ENCODE measurements at regions not wholly inside any gene's neighbourhood (a gene's known extent, or its start where the extent isn't known, plus 50 kb on each side); places are given as distances from the start of the nearest gene placed in this dataset.

GRCh38 chr2:187769437-187769836, 215.2 kb upstream of the TFPI start:
- Histone ChIP-seq H3K27ac (ENCODE audit: low read depth in 1 of 2, low read length in 1 of 2) (no peak overlapping the region), H3K4me1 (ENCODE audit: control insufficient read depth in 5 of 5, insufficient read depth in 5 of 5, low read length in 5 of 5) (no peaks in the 10 kb centered on the region), H3K4me3 (no peak overlapping the region), H3K27me3 (ENCODE audit: control insufficient read depth in 3 of 3, insufficient read depth in 3 of 3, low read length in 2 of 3) (no peaks in the 10 kb centered on the region), H3K9me3 (ENCODE audit: control insufficient read depth in 4 of 4, insufficient read depth in 3 of 4, low read length in 3 of 4) (no peaks in the 10 kb centered on the region), H3K9ac (ENCODE audit: insufficient read depth in 1 of 2, low read length in 2 of 2) (no peak overlapping the region), H3K36me3 (ENCODE audit: control insufficient read depth in 4 of 4, insufficient read depth in 4 of 4, low read length in 4 of 4) (no peaks in the 10 kb centered on the region)
- ATAC-seq (ENCODE audit: insufficient read depth, low FRiP score) (no peak), DNase-seq (no peak)
- TF ChIP-seq, protein P1, sequence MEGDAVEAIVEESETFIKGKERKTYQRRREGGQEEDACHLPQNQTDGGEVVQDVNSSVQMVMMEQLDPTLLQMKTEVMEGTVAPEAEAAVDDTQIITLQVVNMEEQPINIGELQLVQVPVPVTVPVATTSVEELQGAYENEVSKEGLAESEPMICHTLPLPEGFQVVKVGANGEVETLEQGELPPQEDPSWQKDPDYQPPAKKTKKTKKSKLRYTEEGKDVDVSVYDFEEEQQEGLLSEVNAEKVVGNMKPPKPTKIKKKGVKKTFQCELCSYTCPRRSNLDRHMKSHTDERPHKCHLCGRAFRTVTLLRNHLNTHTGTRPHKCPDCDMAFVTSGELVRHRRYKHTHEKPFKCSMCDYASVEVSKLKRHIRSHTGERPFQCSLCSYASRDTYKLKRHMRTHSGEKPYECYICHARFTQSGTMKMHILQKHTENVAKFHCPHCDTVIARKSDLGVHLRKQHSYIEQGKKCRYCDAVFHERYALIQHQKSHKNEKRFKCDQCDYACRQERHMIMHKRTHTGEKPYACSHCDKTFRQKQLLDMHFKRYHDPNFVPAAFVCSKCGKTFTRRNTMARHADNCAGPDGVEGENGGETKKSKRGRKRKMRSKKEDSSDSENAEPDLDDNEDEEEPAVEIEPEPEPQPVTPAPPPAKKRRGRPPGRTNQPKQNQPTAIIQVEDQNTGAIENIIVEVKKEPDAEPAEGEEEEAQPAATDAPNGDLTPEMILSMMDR (IDR thresholded peaks at IDR 0.05; ENCODE audit: control extremely low read depth, extremely low read depth): no peak
- 88 to 91% methylated on average over 3 of the region's 3 CpGs for WGBS, 2 donors

DNA sequence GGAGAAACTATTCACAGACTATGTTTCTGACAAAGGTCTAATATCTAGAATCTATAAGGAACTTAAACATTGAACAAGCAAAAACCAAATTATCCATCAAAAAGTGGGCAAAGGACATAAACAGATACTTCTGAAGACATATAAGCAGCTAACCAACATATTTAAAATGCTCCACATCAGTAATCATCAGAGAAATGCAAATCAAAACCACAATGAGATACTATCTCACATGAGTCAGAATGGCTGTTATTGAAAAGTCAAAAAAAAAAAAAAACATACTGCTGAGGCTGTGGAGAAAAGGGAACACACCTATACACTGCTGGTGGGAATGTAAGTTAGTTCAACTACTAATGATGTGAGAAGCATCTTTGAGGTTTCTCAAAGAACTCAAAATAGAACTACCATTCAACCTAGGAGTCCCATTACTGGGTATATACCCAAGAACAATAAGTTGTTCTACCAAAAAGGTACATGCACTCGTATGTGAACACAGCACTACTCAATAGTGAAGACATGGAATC, 220.4 kb upstream of the TFPI start:
- H3K27ac ChIP-seq (ENCODE audit: low read depth in 1 of 2, low read length in 1 of 2): no peak overlapping the region
- no peaks in the 10 kb centered on the region for H3K27me3 ChIP-seq (ENCODE audit: control insufficient read depth in 3 of 3, insufficient read depth in 3 of 3, low read length in 2 of 3)
- no peaks in the 10 kb centered on the region for H3K4me1 ChIP-seq (ENCODE audit: control insufficient read depth in 5 of 5, insufficient read depth in 5 of 5, low read length in 5 of 5)
- 83 to 90% methylated on average over 1 of the region's 1 CpG for WGBS, 2 donors
- H3K9me3 ChIP-seq (ENCODE audit: control insufficient read depth in 4 of 4, insufficient read depth in 3 of 4, low read length in 3 of 4): no peaks in the 10 kb centered on the region
- TF ChIP-seq, protein P1 (IDR thresholded peaks at IDR 0.05; ENCODE audit: control extremely low read depth, extremely low read depth): no peak
- no peak overlapping the region for H3K4me3 ChIP-seq
- H3K9ac ChIP-seq (ENCODE audit: insufficient read depth in 1 of 2, low read length in 2 of 2): no peak overlapping the region
- no peaks in the 10 kb centered on the region for H3K36me3 ChIP-seq (ENCODE audit: control insufficient read depth in 4 of 4, insufficient read depth in 4 of 4, low read length in 4 of 4)
- no peak for ATAC-seq (ENCODE audit: insufficient read depth, low FRiP score)
- DNase-seq: no peak

GRCh38 chr2:187775196-187775595, 221.0 kb upstream of the TFPI start:
- no peak for ATAC-seq (ENCODE audit: insufficient read depth, low FRiP score)
- Histone ChIP-seq H3K9me3 (ENCODE audit: control insufficient read depth in 4 of 4, insufficient read depth in 3 of 4, low read length in 3 of 4) (no peaks in the 10 kb centered on the region), H3K27ac (ENCODE audit: low read depth in 1 of 2, low read length in 1 of 2) (no peak overlapping the region), H3K9ac (ENCODE audit: insufficient read depth in 1 of 2, low read length in 2 of 2) (no peak overlapping the region), H3K4me3 (no peak overlapping the region), H3K36me3 (ENCODE audit: control insufficient read depth in 4 of 4, insufficient read depth in 4 of 4, low read length in 4 of 4) (no peaks in the 10 kb centered on the region), H3K27me3 (ENCODE audit: control insufficient read depth in 3 of 3, insufficient read depth in 3 of 3, low read length in 2 of 3) (no peaks in the 10 kb centered on the region), H3K4me1 (ENCODE audit: control insufficient read depth in 5 of 5, insufficient read depth in 5 of 5, low read length in 5 of 5) (no peaks in the 10 kb centered on the region)
- TF ChIP-seq, protein P1 (IDR thresholded peaks at IDR 0.05; ENCODE audit: control extremely low read depth, extremely low read depth): no peak
- WGBS, 2 donors: 71 to 74% methylated on average over 2 of the region's 2 CpGs
- DNase-seq: no peak

DNA sequence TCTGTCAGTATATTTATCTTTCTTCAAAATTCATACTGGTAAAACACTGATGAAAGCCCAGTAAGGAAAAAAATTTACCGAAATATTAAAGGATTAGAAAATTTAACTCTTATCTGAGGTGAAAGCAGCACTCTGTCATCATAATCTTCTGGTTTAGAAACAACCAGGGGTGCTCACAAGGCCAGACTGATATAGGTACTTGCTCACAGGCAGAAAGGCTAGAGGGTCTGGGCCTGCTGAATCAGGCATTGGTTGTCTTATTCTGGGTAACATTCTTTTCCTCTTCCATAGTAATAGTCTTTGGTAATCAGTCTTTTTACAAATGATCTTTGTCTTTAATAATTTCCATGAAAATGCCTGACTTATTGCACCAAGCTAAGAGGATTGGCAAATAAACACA, 221.4 kb upstream of the TFPI start:
- H3K36me3 ChIP-seq (ENCODE audit: control insufficient read depth in 4 of 4, insufficient read depth in 4 of 4, low read length in 4 of 4): no peaks in the 10 kb centered on the region
- no peaks in the 10 kb centered on the region for H3K9me3 ChIP-seq (ENCODE audit: control insufficient read depth in 4 of 4, insufficient read depth in 3 of 4, low read length in 3 of 4)
- TF ChIP-seq, protein P1 (IDR thresholded peaks at IDR 0.05; ENCODE audit: control extremely low read depth, extremely low read depth): no peak
- no peak overlapping the region for H3K27ac ChIP-seq (ENCODE audit: low read depth in 1 of 2, low read length in 1 of 2)
- DNase-seq: no peak
- H3K27me3 ChIP-seq (ENCODE audit: control insufficient read depth in 3 of 3, insufficient read depth in 3 of 3, low read length in 2 of 3): no peaks in the 10 kb centered on the region
- H3K4me1 ChIP-seq (ENCODE audit: control insufficient read depth in 5 of 5, insufficient read depth in 5 of 5, low read length in 5 of 5): no peaks in the 10 kb centered on the region
- 91 to 94% methylated on average over 1 of the region's 1 CpG for WGBS, 2 donors
- ATAC-seq (ENCODE audit: insufficient read depth, low FRiP score): no peak
- H3K4me3 ChIP-seq: no peak overlapping the region
- no peak overlapping the region for H3K9ac ChIP-seq (ENCODE audit: insufficient read depth in 1 of 2, low read length in 2 of 2)

Data from lung (tissue), 11 donors.